Glutamatergic neuron (in vitro differentiated cells): ENCODE measurements at regions not wholly inside any gene's neighbourhood (a gene's known extent, or its start where the extent isn't known, plus 50 kb on each side); places are given as distances from the start of the nearest gene placed in this dataset.

Source experiments
- DNase-seq: peaks from one replicate; pipeline ENCODE4 v3.0.0; 2022
- H3K27ac Mint-ChIP-seq: one replicate; pipeline ENCODE4 v1.8.0; 2020; ENCODE audit warnings: mild to moderate bottlenecking, mixed read lengths, inconsistent platforms; ENCODE audit not compliant: unreplicated experiment
- H3K27me3 Mint-ChIP-seq: one replicate; pipeline ENCODE4 v1.8.0; 2020; ENCODE audit warnings: mild to moderate bottlenecking, moderate library complexity, mixed read lengths, inconsistent platforms; ENCODE audit not compliant: unreplicated experiment
- H3K36me3 Mint-ChIP-seq: one replicate; pipeline ENCODE4 v1.8.0; 2020; ENCODE audit warnings: mild to moderate bottlenecking, mixed read lengths, inconsistent platforms; ENCODE audit not compliant: unreplicated experiment
- H3K4me1 Mint-ChIP-seq: one replicate; pipeline ENCODE4 v1.8.0; 2020; ENCODE audit warnings: mild to moderate bottlenecking, low read depth, mixed read lengths, inconsistent platforms; ENCODE audit not compliant: unreplicated experiment
- H3K4me3 Mint-ChIP-seq: one replicate; pipeline ENCODE4 v1.8.0; 2020; ENCODE audit warnings: mild to moderate bottlenecking, mixed read lengths, inconsistent platforms; ENCODE audit not compliant: unreplicated experiment
- H3K9me3 Mint-ChIP-seq: one replicate; pipeline ENCODE4 v1.8.0; 2020; ENCODE audit warnings: mild to moderate bottlenecking, moderate library complexity, mixed read lengths, inconsistent platforms; ENCODE audit not compliant: unreplicated experiment
- CTCF ChIP-seq: fragments of 200-600 bp; sonication (generic); IDR thresholded peaks from one replicate; pipeline ENCODE4 v1.5.0; 2021; ENCODE audit not compliant: partially characterized antibody, unreplicated experiment

- H3K27me3 Mint-ChIP-seq = peaks cover 11% of the 10 kb centered on the region
- TF ChIP-seq CTCF = no peak
- no peaks in the 10 kb centered on the region for H3K36me3 Mint-ChIP-seq
- no peaks in the 10 kb centered on the region for H3K9me3 Mint-ChIP-seq
- H3K4me3 Mint-ChIP-seq = no peak overlapping the region
- H3K27ac Mint-ChIP-seq = no peak overlapping the region
- DNase-seq = no peak
- H3K4me1 Mint-ChIP-seq = no peaks in the 10 kb centered on the region
Measured at GRCh38 chr22:27456696-27457503, 344.7 kb downstream of the MN1 start.

GRCh38 chr22:27459999-27460398 lies 341.6 kb downstream of the MN1 start:
- Mint-ChIP-seq H3K4me3 (no peak overlapping the region), H3K9me3 (peaks cover 2% of the 10 kb centered on the region), H3K36me3 (no peaks in the 10 kb centered on the region), H3K27me3 (peaks cover 8% of the 10 kb centered on the region), H3K4me1 (no peaks in the 10 kb centered on the region), H3K27ac (no peak overlapping the region)
- TF ChIP-seq CTCF = no peak
- no peak for DNase-seq

GRCh38 chr22:27460591-27461347 lies 340.8 kb downstream of the MN1 start:
- Mint-ChIP-seq H3K27ac (no peak overlapping the region), H3K9me3 (peaks cover 2% of the 10 kb centered on the region), H3K4me1 (no peaks in the 10 kb centered on the region), H3K4me3 (no peak overlapping the region), H3K36me3 (no peaks in the 10 kb centered on the region), H3K27me3 (peaks cover 8% of the 10 kb centered on the region)
- DNase-seq = no peak
- no peak for TF ChIP-seq CTCF

- Mint-ChIP-seq H3K27me3 (peaks cover 8% of the 10 kb centered on the region), H3K36me3 (no peaks in the 10 kb centered on the region), H3K9me3 (peaks cover 2% of the 10 kb centered on the region)
Measured at GRCh38 chr22:27461470-27461869, 340.1 kb downstream of the MN1 start.

More at GRCh38 chr22:27461470-27461869, 340.1 kb downstream of the MN1 start:
- DNase-seq = no peak
- TF ChIP-seq CTCF = no peak
- Mint-ChIP-seq H3K4me3 (no peak overlapping the region), H3K27ac (no peak overlapping the region), H3K4me1 (no peaks in the 10 kb centered on the region)
